HG03558 (cell line): ENCODE measurements at regions not wholly inside any gene's neighbourhood (a gene's known extent, or its start where the extent isn't known, plus 50 kb on each side); places are given as distances from the start of the nearest gene placed in this dataset.

Source experiments
- ATAC-seq: cut with Tn5 transposase; IDR thresholded peaks from one replicate; pipeline ENCODE4 v1.9.1; 2021; ENCODE audit warnings: moderate number of reproducible peaks; ENCODE audit not compliant: unreplicated experiment; ENCODE audit errors: extremely low read depth

- no peak for ATAC-seq
Measured at GRCh38 chr4:18314731-18315130, 293.2 kb upstream of the LCORL start.

GRCh38 chr4:18297684-18298083, 276.1 kb upstream of the LCORL start:
- no peak for ATAC-seq

GRCh38 chr4:18296411-18296810, 274.9 kb upstream of the LCORL start:
- no peak for ATAC-seq

GRCh38 chr4:18294846-18295245, 273.3 kb upstream of the LCORL start:
- no peak for ATAC-seq

GRCh38 chr4:18294021-18294420, 272.5 kb upstream of the LCORL start:
- no peak for ATAC-seq

- ATAC-seq, result no peak
Measured at GRCh38 chr4:18292411-18292810, 270.9 kb upstream of the LCORL start.

GRCh38 chr4:18291981-18292380, 270.4 kb upstream of the LCORL start:
- no peak for ATAC-seq

- no peak for ATAC-seq
Measured at GRCh38 chr4:18291256-18291655, 269.7 kb upstream of the LCORL start.

GRCh38 chr4:18285357-18285756, 263.8 kb upstream of the LCORL start:
- ATAC-seq, result no peak

GRCh38 chr4:18278244-18278643, 256.7 kb upstream of the LCORL start:
- ATAC-seq, result no peak

GRCh38 chr4:18262832-18263231, 241.3 kb upstream of the LCORL start:
- ATAC-seq, result no peak

GRCh38 chr4:18252052-18252451, 230.5 kb upstream of the LCORL start:
- no peak for ATAC-seq

GRCh38 chr4:18250564-18250963, 229.0 kb upstream of the LCORL start:
- no peak for ATAC-seq

GRCh38 chr4:18248611-18249010, 227.1 kb upstream of the LCORL start:
- ATAC-seq, result no peak

- no peak for ATAC-seq
Measured at GRCh38 chr4:18247189-18247588, 225.6 kb upstream of the LCORL start.

GRCh38 chr4:18242919-18243693, 221.6 kb upstream of the LCORL start:
- ATAC-seq, result no peak

- ATAC-seq, result no peak
Measured at GRCh38 chr4:18241727-18242126, 220.2 kb upstream of the LCORL start.

GRCh38 chr4:18234108-18234507, 212.6 kb upstream of the LCORL start:
- ATAC-seq, result no peak

GRCh38 chr4:18231726-18232125, 210.2 kb upstream of the LCORL start:
- no peak for ATAC-seq

GRCh38 chr4:18227880-18228279, 206.3 kb upstream of the LCORL start:
- no peak for ATAC-seq

GRCh38 chr4:18214411-18215055, 193.0 kb upstream of the LCORL start:
- no peak for ATAC-seq
